NCI-H1105 (cell line): ENCODE measurements at regions not wholly inside any gene's neighbourhood (a gene's known extent, or its start where the extent isn't known, plus 50 kb on each side); places are given as distances from the start of the nearest gene placed in this dataset.

Experiments used
- DNase-seq: peaks from one replicate; lab custom pipeline; 2025; lab: John Stamatoyannopoulos, UW

DNA sequence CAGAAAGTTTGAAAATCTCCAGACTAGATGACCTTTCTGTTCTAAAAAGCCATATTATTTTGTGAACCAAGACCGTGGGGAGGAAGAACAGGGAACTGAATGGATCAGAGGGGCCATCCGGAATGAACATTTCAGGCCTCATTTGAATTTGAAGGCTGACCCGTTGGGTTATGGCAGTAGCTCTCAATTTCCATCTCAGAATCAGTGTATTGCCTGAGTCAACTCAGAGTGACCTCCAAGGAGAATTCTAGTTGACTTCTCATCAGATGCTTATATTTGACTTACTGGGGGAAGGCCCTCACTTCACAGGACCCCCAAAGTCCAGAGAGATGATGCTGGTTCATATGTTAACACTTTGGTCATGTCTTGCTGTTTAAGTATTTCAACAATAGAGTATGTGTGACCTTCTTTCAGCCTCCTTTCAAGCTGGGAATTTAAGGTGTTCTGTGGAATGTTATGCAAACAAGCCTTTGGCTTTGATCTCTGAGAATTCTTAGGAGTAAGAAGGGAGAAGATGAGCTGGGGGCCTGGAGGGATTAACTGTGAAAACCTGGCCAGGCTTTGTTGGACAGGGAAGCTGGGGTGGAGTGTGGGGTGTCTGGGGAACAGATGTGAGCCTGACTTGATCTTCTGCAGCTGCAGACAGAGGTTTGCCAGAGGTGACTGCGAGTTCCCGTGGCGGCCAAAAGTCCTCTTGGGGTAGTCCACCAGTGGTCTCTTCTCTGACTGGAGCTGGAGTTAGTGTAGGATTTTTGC is 111.2 kb upstream of the RGMA start:
- no peak for DNase-seq

DNA sequence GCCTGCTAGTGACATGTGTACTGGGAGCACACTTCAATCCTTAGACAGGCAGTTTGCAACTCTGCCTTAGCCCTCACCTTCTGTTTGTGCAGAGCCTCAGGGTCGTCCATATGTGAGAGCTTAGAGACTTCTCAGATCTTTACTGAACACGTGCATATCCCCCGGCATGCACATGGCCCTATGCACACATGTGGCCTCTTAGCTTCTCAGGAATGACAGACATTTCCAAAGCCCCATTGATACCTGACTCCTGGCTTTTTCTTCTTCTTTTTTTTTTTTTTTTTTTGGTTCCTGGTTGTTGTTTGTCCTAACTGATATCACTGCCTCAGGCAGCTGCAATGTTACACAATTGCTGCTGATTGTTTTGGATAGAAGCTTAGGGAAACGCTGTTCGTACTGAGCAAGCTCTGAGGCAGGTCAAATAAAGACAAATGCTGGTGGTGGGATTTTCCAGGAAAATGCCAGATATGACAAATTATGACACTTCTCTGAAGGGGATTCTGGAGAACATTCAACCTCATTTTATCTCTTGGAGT is 107.2 kb upstream of the RGMA start:
- no peak for DNase-seq

DNA sequence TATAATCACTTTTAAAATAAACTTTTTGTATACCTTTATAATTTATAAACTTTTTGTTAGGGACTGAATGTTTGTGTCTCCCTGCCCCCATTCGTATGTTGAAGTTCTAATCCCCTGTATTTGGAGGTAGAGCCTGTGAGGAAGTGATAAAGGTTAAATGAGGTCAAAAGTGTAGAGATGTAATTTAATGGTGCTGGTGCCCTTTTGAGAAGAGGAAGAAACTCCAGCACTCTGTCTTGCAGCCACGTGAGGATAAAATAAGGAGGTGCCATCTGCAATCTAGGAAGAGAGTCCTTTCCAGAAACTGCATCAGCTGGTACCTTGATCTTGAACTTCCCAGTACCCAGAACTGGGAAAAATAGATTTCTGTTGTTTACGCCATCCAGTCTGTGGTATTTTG is 106.1 kb upstream of the RGMA start:
- DNase-seq: no peak

DNA sequence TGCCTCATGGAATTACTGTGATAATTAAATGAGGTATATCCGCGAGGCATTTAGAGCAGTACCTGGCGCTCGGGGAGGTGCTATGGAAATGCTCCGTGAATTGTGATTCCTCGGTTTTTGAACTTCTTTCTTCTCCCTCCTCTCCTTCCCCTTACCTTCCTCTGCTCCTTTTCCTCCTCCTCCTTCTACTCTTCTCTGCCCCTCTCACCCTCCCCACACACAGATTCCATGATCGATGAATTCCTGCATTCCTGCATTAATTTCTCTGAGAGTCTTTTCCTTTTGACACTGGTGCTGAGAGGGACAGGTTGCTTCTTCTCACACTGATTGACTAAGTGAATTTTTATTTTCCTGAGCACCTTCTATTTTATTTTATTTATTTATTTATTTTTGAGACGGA is 101.2 kb upstream of the RGMA start:
- no peak for DNase-seq

DNA sequence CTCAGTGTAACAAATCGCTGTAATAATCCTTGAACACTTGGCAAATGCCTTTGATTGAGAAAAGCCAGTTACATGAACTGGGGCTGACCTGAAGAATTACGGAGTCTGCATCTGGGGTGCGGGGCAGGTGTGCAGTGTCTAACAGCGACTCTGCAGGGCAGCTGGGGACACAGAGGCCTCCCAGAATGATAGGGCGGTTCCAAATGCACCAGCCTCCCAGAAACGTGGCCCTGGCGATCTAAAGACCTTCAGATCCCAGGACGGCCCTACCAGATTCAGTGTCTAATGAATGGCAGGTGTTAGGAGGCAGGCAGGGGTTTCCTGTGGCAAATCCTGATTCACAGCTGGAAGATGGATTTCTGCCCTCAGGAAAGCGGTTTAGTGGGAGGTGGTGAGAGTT is 100.5 kb upstream of the RGMA start:
- DNase-seq: no peak

DNA sequence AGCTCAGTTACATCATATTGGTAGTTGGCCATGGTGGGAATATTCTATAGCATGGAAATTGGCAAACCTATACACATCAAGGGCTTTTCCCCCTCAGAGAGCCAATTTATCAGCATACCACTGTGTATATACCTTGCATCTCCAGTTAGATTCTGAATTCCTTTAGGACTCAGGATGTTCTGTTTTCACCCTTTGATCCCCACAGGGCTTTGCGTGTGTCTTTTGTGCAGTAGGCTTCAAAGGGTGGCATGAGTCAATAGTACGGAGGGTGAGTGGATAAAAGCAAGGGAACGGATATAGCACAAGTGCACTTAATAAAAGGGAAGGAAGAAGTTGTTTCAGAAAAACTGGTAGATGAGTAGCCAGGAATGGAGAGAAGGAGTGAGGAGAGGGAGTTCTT is 99.2 kb upstream of the RGMA start:
- no peak for DNase-seq

DNA sequence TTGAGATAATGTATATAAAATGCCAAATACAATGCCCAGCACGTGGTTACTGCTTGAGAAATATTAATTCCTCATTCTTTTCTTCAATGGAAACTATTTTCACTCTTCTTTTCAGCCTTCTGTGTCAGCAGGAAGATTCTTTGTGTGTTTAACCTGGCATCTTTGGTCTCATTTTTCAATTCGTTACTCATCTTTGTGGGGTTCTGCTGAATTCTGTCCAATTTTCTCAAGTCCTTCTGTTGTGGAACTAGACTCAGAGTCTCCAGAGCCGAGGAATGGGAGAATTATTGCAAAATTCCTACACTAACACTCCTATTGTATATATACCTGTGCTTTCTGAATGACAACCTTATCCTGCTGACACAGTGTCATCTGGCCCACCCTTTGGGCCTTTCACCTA is 96.8 kb upstream of the RGMA start:
- DNase-seq: no peak

DNA sequence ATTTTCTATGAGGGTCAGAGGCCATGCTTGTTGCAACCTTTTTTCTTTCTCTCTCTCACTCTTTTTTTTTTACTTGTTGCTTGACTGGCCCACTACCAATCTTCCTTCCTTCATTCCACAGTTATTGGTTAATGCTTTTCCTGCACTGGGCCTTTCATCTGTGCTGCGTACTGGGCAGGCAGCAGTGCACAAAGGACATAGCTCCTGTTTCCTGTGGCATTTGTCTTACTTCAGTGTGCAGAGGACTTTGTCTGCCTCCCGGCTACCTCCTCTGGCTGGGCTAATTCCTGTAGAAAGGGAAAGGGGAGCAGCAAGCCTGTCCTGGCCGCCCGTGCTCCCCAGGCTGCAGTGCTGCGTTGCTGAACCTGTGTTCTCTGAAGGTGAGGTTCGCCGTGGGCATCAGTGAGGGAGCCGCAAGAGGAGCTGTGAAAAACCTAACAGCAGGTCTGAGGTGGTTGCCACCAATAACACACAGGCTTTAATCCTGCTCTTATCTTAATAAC is 93.7 kb upstream of the RGMA start:
- DNase-seq: no peak

DNA sequence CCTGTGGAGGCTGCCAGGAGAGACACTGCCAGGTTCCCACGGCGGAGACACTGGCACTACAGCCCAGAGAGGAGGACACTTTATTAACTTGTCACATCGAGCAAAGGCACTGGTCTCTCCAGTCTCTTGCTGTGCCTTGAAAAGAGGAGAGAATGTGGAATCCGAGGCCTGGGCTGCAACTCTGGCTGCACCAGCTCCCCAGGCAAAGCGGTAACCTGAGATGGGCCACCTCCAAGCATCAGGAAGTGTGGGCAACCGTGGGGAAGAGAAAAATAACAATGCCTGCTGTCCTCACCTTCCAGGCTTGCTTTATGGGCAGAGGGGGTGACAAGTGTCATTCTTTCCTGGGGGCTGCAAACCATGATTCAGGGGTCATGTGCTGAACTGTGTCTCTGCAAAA is 91.6 kb upstream of the RGMA start:
- no peak for DNase-seq

DNA sequence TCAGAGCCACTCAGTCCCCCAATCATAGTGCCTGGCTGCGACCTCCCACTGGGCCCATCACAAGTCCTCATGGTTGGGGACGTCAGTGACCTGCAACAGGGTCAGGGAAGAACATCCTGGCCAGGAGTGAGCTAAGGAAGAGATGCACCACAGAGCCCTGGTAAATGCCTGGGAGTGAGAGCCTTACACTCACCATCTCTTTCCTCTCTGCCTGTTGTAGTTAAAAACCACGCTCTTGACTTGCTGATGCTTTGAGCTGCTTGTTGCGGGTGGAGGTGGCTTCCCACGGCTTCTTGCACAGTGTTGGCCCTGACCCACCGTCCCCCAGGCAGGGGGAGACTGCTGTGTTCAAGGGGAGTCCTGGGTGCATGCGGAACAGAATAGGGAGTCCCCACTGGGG is 91.1 kb upstream of the RGMA start:
- no peak for DNase-seq

DNA sequence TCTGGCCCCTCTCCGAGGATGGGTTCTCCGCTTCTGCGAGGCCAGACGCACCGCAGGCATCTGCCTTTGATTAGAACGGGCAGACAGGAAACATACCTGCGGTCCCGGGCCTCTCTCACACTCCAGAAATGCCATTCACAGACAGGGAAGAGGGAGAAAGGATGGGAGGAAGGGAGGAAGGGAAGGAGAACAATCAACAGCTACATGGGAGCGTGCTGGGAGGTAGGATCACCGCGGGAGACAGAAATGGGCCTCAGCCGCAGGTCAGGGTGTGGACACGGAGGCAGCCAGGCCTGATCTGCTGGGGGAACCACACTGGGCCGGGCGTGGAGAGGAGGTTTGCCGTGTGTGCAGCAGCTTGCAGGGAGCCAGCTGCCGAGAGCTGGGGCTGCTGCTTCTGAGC is 90.7 kb upstream of the RGMA start:
- no peak for DNase-seq

DNA sequence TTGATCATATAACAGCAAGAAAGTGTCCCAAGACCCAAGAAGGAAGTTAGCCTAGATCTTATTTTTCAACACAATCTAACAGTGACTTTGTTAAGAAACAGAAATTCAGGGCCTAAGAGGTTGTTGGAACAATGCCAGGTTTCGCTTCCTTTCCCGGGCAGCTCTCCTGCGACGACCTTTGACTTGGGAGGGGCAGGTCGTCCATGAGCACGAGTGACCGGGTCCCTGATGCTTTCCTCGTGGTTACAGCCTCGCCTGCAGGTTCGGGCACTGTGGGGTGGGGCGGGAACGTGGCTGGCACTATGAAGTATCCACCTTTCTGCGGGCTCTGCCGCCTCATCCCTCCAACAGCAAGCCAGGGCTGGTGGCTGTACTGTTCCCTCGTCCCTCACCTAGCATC is 90.1 kb upstream of the RGMA start:
- no peak for DNase-seq

DNA sequence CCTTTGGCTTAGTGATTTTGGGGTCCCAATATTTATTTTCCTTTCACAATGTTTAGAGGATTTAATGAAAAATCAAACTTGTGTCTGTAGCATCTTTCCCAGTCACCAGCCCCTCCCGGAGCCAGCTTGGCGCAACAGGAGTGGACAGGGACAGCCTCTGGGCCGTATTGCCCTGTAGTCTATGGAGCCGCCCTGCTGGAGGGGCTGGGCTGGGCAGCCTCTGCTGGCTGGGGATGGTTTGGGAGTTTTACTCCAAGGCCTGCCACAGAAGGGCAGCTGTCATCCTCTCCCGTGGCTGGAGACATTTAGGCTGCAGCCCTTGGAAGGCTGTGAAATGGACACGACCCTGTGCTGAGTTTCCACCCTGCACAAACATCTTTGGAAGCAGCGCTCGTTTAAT is 89.4 kb upstream of the RGMA start:
- DNase-seq: no peak

DNA sequence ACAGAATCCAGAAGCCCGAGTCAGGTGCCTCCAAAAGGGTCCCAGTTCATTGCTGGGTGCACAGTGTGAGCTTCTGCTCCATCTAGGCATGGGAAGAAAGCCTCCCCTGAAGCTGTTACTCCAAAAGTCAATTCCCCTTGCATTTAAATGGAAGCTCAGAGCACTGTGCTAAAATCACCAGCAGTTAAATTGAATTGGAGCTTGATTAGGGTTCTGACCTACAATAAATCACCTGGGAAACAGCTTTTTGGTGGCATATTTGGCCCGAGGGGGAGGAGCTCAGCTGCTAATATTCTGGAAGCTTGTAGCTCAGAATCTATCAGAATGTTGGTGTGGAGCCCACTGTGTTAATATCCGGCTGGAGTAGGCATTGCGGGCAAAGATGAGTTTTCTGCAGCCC is 87.1 kb upstream of the RGMA start:
- no peak for DNase-seq

DNA sequence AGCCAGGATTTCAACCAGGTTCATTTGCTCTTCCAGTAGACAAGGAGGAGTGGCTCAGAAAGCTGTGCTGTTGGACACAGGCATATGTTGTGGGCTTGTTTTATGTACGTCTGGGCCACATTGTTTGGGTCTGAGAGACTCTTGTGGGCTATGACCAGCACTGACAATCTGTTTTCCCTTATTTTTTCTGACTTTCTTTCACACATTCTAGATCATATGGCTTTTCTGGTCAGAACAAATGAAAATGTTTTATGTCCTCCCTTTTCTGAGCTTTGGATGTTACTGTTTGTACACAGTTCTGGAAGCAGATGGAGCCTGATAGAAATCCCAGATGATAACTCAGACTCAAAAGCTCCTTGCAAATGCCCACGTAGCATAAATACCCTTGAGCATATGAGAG is 85.8 kb upstream of the RGMA start:
- no peak for DNase-seq

DNA sequence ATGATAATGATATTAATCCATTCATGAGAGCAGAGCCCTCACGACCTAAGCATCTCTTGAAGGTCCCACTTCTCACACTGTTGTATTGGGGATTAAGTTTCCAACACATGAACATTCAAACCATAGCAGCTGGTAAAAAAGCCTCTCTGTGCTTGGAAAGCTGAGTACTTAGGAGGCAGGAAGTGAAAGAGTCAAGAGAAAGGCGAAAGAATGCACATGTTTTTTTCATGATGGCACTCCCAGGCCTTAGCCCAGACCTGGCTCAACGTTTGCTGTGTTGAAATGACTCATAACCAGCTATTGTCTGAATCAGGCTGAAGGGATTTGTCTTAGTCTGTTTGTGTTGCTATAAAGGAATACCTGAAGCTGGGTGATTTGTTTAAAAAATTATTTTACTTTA is 84.4 kb upstream of the RGMA start:
- no peak for DNase-seq

DNA sequence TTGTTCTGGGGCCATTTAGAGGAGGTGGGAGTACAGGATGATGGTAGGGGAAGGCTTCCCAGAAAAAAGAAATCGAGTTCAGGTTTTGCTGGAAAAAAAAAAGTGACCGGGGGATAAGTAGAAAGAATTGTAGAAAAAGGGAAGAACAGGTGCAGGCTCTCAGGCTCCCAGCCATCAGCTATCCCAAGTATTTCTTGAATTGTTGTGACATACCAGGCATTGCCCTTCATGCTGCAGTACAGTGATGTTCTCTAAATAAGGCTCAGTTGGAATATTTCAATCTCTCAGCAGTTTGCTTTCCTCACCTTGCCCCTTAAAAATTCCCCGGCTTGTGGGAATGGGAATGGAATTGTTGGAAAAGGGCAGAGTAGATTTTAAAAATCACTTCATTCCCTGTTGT is 82.5 kb upstream of the RGMA start:
- DNase-seq: no peak

DNA sequence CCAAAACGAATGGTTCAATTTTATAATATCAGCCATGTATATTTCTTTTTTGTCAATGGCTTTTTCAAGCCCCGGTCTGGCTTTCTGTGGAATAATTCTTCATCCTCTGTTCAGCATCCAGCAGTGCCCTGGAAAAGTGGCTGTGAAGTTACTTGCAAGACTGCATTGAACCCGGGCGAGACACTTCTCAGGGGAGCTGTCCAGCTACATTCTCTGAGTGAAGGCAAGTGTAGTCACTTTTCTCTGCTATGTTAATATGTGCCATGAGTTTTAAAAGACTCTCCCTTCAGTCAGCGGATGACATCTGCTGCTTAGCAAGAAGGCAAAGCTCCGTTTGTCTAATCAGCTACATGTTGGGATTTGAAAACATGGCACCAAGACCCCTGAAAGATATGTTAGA is 81.3 kb upstream of the RGMA start:
- no peak for DNase-seq

DNA sequence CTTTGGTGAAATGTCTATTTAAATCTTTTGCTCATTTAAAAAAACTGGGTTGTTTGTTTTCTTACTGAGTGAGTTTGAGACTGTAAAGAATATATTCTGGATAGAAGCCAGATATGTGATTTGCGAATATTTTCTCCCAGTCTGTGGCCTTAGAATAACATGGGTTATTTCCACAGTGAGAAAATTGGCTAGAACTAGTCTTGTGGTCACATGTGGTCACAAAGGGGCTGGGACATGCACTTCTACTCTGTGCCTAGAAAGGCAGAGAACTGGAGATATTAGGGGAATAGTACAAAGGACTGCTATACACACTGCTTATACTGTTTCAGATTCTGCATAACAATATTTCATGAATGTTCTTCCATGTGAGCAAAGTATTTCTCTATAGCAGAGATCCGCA is 79.9 kb upstream of the RGMA start:
- no peak for DNase-seq

DNA sequence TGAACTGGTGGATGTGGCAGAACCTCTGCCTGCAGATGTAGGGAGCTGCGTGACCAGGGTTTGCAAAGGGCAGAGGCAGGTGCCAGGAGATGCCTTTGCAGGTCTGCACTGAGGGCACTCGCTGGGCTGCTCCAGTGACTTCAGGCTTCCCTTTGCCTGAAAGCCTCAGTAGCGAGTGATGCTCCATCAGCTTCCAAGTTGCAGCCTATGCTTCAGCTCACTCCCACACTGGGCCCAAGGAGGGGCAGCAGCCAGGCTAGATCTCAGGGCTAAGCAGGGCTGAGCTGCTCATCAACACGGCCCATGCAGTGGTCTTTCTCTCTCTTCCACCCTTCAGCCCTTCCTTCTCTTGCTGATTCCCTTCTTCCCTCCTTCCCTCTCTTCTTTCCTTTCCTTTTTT is 78.3 kb upstream of the RGMA start:
- no peak for DNase-seq

DNA sequence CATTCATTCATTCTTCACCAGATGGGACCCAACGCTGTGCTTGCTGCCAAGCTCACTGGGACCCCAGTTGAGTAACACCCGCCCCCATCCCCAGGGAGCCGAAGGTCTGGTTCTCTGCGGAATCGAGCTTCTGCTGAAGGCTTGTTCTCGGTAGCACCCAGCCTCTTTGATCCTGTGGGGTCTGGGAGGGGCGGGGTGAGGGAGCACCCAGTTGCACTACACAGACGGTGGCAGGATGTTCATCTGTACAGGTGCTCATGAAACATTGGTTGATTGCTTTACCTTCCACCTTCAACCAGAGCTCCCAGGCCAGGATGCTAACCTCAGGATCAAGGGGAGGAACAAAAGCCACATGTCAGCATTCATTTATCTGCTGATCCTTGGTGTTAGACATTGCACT is 77.7 kb upstream of the RGMA start:
- DNase-seq: no peak

DNA sequence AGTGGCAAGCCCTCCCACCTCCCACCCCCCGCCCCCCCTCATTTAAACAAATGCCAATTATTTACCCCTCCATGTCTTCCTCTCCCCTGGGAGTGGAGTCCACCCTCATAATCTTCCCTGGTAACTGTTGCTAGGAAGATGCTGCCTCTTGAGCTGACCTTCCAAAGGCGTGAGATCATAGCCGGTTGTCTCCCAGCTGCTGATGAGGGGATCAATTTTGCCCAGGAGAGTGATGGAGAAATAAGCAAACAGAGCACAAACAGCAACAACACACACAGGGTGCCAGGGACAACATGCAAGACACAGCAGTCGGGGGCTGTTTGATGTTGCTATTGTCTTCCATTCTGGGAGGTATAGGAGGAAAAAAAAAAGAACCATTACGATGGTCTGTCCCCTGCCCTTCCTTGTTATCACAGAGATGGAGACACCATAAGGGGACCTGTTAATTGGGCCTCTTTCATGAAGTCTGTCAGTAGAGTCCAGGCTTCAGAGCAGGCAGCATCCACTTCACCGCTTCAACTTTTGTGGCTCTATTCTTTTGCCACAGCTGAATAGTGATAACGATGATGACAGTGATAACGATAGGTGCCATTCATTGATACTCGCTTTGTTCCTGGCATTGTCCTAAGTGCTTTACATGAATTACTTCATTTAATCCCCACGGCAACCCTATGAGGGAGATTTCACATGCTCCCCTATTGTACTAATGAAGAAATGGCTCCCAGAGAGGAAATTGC is 76.9 kb upstream of the RGMA start:
- no peak for DNase-seq

DNA sequence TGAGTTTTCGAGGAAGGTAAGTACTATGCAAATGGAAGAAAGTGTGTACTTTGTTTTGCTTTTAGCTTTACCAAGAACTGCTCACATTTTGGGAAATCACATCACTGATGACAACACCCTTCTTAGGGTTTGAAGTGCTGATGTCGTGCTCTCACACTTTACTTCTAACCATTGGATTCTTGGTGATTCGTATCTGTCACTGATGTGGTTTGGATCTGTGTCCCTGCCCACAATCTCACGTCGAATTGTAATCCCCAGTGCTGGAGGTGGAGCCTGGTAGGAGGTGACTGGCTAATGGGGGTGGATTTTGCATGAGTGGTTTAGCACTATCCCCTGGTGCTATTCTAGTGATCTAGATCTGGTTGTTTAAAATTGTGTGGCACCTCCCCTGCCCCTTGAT is 75.4 kb upstream of the RGMA start:
- no peak for DNase-seq

DNA sequence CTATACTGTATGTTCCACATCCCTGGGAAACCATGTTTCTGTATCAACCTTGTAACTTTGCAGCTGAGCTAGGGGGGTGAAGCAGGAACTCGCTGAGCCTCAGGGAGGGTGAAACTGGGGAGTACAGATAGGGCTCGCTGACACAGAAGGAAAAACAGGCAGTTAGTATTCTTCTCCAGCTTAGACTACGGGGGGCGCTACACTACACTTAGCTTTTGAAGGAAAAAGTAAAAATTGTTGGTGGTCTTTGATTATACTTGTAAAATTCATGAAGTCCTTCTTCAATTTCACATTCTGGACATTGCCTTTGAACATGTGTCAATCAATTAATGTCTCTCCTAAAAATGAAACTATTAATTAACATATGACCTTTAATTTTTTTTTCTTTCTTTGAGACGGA is 73.5 kb upstream of the RGMA start:
- no peak for DNase-seq
